HG03159 (cell line): ENCODE measurements at regions not wholly inside any gene's neighbourhood (a gene's known extent, or its start where the extent isn't known, plus 50 kb on each side); places are given as distances from the start of the nearest gene placed in this dataset.
"Not testable (repeated sequence)": the region's sequence is repeated elsewhere in the genome, so short reads cannot be mapped to it uniquely, and the experiment has no call there.

Experiments used
- ATAC-seq: cut with Tn5 transposase; IDR thresholded peaks from one replicate; pipeline ENCODE4 v1.9.1; 2021; ENCODE audit warnings: mild to moderate bottlenecking, moderate library complexity; ENCODE audit not compliant: unreplicated experiment

DNA sequence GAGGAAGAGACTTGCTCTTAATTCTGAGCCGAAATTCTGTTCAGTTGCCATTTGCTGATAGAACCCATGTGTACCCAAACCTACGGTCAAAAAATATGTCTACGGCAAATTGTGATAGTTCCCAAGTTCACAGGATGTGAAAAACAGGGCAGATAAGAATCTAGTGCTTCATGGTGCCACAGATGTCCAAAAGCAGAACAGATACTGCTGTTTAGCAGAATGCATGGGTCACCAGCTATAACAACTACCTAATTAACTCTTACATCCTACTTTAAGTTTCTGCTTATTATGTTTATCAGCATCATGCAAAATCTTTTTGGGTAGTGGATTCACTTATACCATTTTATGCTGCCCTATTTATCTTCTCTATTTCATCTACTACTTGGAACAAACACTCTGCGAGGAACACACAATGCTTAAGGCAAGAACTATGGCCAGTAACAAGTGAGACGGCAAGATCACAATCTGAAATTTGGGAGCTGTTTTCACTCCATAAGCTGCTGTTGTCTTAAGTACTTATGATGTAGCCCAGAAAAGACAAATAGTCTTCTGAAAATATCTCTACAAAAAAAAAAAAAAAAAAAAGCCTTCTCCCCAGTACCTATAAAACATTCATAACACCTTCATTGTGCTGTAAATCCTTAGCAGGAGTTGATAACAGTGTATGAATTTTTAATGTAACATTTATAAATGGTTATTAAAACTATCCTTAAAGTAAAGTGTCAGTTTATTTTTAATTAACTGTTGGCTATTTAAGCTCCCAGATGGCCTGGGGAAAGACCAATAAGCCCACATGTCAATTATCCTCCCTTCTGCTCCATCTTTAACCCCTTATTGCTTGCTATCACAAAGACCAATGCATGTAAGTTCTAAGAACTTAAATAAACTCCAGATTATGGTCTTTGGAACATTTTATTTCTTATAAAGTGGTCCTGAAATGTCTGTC, 232.3 kb downstream of the TLR4 start:
- peak; percentile 100 for ATAC-seq

DNA sequence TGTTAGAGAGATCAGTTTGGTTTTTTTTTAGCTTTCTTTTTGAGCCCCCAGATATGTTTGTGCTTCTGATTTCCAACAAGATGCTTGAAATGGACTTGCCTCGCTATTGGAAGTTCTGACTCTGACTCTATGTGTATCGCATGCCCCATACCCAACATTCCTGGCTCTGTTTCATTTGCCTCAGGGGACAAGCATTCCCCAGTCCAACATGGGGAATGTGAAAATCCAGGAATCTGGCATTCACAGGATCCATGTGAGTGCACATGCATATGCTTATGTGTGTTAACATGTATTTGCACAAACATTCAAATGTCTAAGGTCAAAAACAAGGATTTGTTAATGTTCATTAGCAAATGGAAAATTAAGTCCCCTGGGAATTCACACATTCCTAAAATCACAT, 233.9 kb downstream of the TLR4 start:
- no peak for ATAC-seq

GRCh38 chr9:117938896-117939295, 234.7 kb downstream of the TLR4 start:
- no peak for ATAC-seq

- not testable (repeated sequence) for ATAC-seq
Measured at GRCh38 chr9:117944750-117945149, 240.5 kb downstream of the TLR4 start.

GRCh38 chr9:117945286-117945685, 241.1 kb downstream of the TLR4 start:
- no peak for ATAC-seq

DNA sequence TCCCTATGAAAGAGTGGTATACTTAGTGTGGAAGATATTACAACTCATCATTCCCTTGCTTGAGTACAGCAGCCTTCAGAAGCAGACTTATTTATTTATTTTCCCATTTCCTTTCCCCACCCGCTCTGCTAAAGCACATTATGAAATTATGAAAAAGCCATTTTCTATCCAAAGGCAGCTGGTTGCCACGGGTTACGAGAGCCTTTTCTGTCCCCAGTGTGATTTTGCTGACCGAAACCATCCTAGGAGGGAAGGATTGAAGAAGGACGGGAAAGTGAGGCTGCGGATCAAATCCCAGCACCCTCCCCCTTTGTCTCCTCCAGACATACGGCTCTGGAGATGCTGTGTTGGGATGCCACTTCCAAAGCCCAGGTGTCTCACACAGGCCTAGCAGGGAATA, 246.9 kb downstream of the TLR4 start:
- ATAC-seq, result no peak

GRCh38 chr9:117952581-117952980, 248.4 kb downstream of the TLR4 start:
- no peak for ATAC-seq

GRCh38 chr9:117957267-117957666, 253.1 kb downstream of the TLR4 start:
- ATAC-seq, result no peak

DNA sequence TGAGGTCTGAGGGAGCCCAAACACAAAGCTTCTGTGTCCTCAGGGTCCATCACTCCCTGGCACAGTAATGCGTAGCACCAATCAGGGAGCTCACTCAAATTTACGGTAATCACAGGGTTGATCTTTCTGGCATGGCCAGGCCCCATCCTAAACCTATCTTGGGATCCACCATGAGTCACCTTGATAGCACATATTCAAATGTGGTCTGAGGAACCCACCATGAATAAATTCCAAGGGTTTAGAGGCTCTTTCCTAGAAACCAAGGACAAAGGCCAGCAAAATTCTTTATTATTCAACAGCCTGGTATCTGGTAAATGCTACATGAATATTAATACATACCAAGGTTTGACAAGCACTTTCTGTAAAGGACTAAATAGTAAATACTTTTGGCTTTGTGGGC, 254.5 kb downstream of the TLR4 start:
- ATAC-seq, result no peak

DNA sequence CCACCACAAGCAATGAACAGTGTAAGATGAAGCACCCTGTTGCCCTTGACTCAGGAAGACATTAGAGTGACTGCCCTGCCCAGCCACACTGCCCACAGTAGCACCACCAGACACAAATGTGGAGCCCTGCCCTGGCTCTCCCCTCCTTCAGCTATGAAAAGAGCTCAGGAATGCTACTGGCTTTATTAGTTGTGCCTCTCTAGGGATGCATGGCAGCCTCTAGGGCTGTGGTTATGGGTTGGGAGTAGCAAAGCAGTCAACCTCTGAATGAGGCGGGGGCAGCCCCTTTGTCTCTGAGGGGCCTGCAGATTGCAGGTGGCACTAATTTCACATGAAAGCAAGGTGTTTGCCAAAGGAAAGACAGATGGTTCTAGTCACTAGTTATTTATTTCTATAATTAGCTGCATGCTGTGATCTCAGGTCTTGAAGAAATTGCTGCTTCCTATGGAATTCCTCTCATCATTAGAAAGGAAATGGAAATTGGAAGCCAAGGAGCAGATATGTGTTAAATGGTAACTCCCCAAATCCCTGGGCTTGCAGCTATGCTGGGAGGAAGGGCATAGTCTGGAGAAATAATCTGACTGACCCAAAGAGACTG, 259.4 kb downstream of the TLR4 start:
- ATAC-seq, result no peak

- no peak for ATAC-seq
Measured at GRCh38 chr9:117970276-117971050, 266.3 kb downstream of the TLR4 start.

GRCh38 chr9:117974108-117974507, 269.9 kb downstream of the TLR4 start:
- no peak for ATAC-seq

DNA sequence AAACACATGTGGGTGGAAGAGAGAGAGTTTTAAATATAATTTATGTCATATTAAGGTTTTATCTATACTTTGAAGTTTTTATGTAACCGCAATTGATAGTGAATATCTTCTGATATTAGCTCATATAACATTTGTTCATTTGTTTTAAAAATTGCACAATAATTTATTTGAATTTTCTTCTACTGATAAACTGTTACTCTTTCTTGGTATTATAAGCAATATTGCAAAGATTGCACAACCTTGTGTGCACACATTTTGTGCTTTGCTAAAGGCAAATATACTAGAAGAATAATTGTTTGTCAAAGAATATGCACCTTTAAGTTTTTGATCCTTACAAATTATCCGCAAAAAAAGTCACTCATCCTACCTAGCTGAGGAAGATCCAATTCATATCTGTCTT, 275.7 kb downstream of the TLR4 start:
- no peak for ATAC-seq

DNA sequence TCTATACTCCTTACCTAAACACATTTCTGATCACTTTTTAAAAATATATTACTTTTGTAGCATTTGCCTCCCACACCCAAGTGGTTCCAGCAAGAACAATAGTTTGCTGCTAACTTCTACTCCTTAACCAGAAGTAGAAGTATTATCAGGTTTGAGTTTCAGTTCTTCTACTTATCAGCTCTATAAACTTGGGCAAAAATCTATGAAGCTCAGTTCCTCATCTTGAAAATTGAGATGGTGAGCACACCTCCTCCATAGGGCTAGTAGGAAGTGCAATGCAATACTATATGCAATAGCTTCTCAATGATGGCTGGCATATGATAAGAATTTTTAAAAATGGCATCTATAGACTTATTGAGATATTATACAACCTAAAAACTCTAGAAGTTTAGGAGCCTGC, 283.7 kb downstream of the TLR4 start:
- ATAC-seq, result no peak

DNA sequence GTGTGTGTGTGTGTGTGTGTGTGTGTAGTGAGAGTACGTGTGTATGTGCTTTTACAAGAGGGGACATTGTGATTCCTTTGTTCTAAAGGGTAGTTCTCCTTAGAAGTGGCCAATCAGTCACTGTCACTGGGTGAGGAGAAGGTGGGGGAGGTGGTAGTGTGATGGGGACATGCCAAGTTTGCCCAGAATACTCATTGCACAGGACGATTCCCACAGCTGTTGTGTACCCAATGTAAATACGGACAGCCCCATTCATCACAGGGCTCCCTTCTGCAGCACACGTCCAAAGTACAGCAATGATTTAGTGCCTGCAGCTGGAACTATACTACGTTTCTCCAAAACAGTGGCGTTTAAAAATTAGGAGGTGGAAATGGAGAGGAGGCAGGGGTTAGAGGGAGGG, 287.8 kb downstream of the TLR4 start:
- ATAC-seq, result no peak

DNA sequence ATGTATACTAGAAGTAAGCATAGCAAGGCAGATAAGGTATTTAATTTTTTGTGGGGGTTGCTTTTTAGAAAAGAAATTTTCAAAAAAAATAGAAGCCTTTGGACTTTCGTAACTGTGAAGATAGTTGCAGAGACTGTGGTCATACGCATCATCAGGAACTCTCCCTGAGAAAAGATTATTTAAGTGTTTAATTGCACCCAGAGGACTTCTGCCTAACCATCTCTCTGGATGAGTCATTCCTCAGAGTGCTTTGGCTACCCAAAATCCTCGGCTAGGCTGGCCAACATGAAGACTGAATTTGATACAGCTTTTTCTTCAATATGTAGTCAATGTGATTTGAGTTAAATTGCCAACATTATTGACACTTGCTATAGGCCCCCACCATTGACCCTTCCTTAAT, 296.4 kb downstream of the TLR4 start:
- ATAC-seq, result no peak

DNA sequence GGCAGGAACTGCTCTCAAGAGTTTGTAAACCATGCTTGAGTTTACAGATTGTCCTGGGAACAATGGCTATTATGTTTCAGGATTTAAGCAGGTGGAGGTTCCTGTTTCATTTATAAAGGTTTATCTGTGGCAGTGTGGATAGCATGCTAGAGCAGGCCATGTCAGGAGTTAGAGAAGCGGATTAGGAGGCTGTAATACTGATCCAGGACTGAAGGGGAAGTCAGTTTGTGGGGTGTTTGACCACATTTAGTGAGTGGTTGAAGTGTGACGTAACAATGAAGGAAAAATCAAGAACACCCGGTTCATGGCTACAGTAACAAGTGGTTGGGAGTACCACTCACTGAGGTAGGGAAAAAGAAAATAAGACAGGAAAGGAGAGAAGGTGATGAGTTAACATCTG, 299.0 kb downstream of the TLR4 start:
- no peak for ATAC-seq

- ATAC-seq, result no peak
Measured at GRCh38 chr9:118008246-118008645, 304.0 kb downstream of the TLR4 start.

GRCh38 chr9:118009614-118010013, 305.4 kb downstream of the TLR4 start:
- no peak for ATAC-seq

DNA sequence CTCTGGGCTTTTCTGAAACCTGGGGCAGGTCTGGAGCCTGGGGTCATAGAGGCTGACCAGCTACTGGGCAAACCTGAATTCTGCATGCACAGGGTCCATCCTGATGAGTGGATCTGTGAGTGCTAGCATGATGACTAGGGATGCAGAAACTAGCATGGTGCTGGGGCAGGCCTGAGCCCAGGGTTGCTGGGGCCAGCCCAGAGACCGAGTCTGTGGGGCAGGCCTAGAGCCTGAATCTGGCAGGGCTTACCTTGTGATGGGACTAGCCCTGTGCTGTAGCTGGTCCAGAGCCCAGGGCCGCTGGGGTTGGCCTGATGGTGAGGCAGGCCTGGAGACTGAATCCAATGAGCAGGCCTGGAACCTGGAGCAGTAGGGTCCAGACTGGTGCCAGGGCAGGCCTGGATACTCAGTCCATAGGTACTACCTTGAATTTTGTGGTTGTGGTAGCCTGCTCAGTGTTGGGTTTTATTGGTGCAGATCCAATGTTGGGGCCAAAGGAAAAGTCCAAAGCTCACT, 313.5 kb downstream of the TLR4 start:
- no peak for ATAC-seq

DNA sequence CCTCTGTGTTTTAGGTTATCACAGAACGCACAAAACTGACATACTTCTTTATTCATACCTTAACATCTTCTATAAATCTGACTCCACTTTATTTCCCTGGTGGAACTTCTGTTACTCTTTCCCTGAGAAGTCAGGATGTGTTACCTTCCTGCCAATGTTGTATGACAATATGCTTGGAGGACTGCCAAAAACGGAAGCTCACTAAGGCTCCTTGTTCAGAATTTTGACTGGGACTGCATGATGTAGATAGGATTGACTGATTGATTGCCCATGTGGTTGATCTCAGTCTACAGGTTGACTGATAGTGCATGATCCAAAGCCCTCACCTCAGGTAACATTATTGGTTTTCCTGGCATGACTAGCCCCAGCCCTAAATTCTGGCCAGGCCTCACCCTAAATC, 319.4 kb downstream of the TLR4 start:
- no peak for ATAC-seq
